Urinary bladder (tissue), 3 donors: ENCODE measurements at regions not wholly inside any gene's neighbourhood (a gene's known extent, or its start where the extent isn't known, plus 50 kb on each side); places are given as distances from the start of the nearest gene placed in this dataset.
A peak's percentile ranks its signal among the peaks of the same experiment; 100 is the strongest.
"Not testable (repeated sequence)": the region's sequence is repeated elsewhere in the genome, so short reads cannot be mapped to it uniquely, and the experiment has no call there.

Source experiments
- DNase-seq: peaks from one replicate; pipeline ENCODE4 v3.0.0-alpha.2; 2015; ENCODE audit errors: extremely low spot score
- H3K27ac ChIP-seq: one replicate; pipeline ENCODE4 v1.5.1; 2013; ENCODE audit warnings: low read depth, mild to moderate bottlenecking, moderate library complexity
- H3K36me3 ChIP-seq: one replicate; pipeline ENCODE4 v1.6.1; 2013; ENCODE audit warnings: mild to moderate bottlenecking, moderate library complexity; ENCODE audit not compliant: insufficient read depth
- H3K4me1 ChIP-seq: one replicate; pipeline ENCODE4 v1.6.1; 2013; ENCODE audit warnings: mild to moderate bottlenecking, moderate library complexity; ENCODE audit not compliant: insufficient read depth
- H3K4me3 ChIP-seq: one replicate; pipeline ENCODE4 v1.5.1; 2013; ENCODE audit warnings: low read depth, low read length
- WGBS: extraction: QIAGEN DNeasy Blood & Tissue Kit; methylation state at CpG from one replicate; pipeline ENCODE4 v1.1.7; 2013; 5-methylcytosine and 5-hydroxymethylcytosine counted together
- donor health status: healthy with polysubstance abuse.
- donor health status: healthy.

DNA sequence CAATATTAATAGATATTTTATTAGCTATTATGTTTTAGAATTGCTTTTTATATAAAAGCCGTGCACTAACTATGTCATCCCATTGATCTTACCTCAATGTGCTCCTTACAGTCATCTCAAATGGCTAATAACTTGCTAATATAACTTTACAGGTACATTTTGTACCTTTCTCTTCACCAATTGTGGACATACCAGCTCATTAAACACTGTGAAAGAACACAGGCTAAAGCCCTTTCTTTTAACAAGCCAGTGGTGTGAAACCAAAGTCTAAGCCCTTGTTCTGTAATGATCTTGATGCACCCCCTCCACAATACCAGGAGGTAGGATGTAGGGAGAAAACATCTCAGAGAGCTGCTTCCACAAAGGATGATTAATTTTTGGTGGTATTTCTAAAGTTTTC is 675.3 kb upstream of the USP15 start:
- WGBS: 96% methylated on average over 1 of the region's 1 CpG
- Histone ChIP-seq H3K36me3 (no peaks in the 10 kb centered on the region), H3K27ac (no peak overlapping the region), H3K4me1 (no peaks in the 10 kb centered on the region), H3K4me3 (no peak overlapping the region)
- no peak for DNase-seq

DNA sequence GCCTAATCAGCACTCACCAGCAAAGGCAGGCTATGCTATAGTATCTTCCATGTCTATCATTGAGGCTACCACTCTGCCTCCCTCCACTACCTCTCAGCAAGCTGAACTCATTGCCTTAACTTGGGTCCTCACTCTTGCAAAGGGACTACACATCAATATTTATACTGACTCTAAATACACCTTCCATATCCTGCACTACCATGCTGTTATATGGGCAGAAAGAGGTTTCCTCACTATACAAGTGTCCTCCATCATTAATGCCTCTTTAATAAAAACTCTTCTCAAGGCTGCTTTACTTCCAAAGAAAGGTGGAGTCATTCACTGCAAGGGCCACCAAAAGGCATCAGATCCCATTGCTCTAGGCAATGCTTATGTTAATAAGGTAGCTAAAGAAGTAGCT is 669.3 kb upstream of the USP15 start:
- H3K36me3 ChIP-seq, H3K4me1 ChIP-seq, H3K4me3 ChIP-seq, H3K27ac ChIP-seq, DNase-seq: not testable (repeated sequence)

DNA sequence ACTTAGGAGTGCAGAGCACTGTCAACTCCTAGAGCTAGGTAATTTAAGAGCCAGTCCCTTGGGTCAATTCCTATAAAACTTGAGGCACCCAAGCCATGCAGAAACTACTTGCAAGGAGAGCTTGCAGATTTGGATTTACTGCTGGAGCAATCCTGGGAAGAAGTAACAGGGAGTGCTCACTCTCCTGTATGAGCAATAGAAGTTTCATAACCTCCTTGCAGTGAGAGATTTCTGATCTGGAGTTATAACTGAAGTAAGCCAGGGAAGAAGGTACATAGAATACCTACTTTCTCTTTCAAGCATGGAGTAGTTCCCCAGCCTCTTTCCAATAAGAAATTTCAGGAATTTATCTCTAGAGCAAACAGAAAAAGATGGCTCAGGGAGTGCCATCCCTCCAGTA is 650.1 kb upstream of the USP15 start:
- Histone ChIP-seq H3K4me3 (no peak overlapping the region), H3K27ac (no peak overlapping the region), H3K4me1 (no peaks in the 10 kb centered on the region), H3K36me3 (no peaks in the 10 kb centered on the region)
- no peak for DNase-seq

- 78% methylated on average over 2 of the region's 2 CpGs for WGBS
- no peaks in the 10 kb centered on the region for H3K36me3 ChIP-seq
- DNase-seq: no peak
- no peaks in the 10 kb centered on the region for H3K4me1 ChIP-seq
- H3K4me3 ChIP-seq: no peak overlapping the region
- H3K27ac ChIP-seq: no peak overlapping the region
Observed at GRCh38 chr12:61629702-61630101, 630.5 kb upstream of the USP15 start.

GRCh38 chr12:61646639-61647038 is 613.6 kb upstream of the USP15 start:
- 79% methylated on average over 3 of the region's 3 CpGs for WGBS
- Histone ChIP-seq H3K36me3 (no peaks in the 10 kb centered on the region), H3K4me1 (no peaks in the 10 kb centered on the region), H3K4me3 (no peak overlapping the region), H3K27ac (no peak overlapping the region)
- DNase-seq: no peak

GRCh38 chr12:61647566-61647965 is 612.6 kb upstream of the USP15 start:
- peak; percentile 8 for DNase-seq
- Histone ChIP-seq H3K4me3 (no peak overlapping the region), H3K36me3 (no peaks in the 10 kb centered on the region), H3K27ac (no peak overlapping the region), H3K4me1 (no peaks in the 10 kb centered on the region)
- WGBS: 31% methylated on average over 2 of the region's 2 CpGs

GRCh38 chr12:61652265-61652664 is 607.9 kb upstream of the USP15 start:
- WGBS: 93% methylated on average over 2 of the region's 2 CpGs
- no peak overlapping the region for H3K4me3 ChIP-seq
- no peaks in the 10 kb centered on the region for H3K36me3 ChIP-seq
- no peak overlapping the region for H3K27ac ChIP-seq
- H3K4me1 ChIP-seq: no peaks in the 10 kb centered on the region
- no peak for DNase-seq

- H3K4me3 ChIP-seq: no peak overlapping the region
- H3K27ac ChIP-seq: no peak overlapping the region
- H3K36me3 ChIP-seq: no peaks in the 10 kb centered on the region
- no peak for DNase-seq
- no peaks in the 10 kb centered on the region for H3K4me1 ChIP-seq
- 41% methylated on average over 3 of the region's 3 CpGs for WGBS
Observed at GRCh38 chr12:61654698-61655097, 605.5 kb upstream of the USP15 start.

- WGBS: 63% methylated on average over 1 of the region's 1 CpG
- no peaks in the 10 kb centered on the region for H3K36me3 ChIP-seq
- DNase-seq: no peak
- no peak overlapping the region for H3K4me3 ChIP-seq
- no peaks in the 10 kb centered on the region for H3K4me1 ChIP-seq
- no peak overlapping the region for H3K27ac ChIP-seq
Observed at GRCh38 chr12:61655241-61655640, 605.0 kb upstream of the USP15 start.

GRCh38 chr12:61667676-61668075 is 592.5 kb upstream of the USP15 start:
- H3K4me3 ChIP-seq: no peak overlapping the region
- WGBS: 52% methylated on average over 1 of the region's 1 CpG
- no peak overlapping the region for H3K27ac ChIP-seq
- no peak for DNase-seq
- H3K4me1 ChIP-seq: no peaks in the 10 kb centered on the region
- no peaks in the 10 kb centered on the region for H3K36me3 ChIP-seq

DNA sequence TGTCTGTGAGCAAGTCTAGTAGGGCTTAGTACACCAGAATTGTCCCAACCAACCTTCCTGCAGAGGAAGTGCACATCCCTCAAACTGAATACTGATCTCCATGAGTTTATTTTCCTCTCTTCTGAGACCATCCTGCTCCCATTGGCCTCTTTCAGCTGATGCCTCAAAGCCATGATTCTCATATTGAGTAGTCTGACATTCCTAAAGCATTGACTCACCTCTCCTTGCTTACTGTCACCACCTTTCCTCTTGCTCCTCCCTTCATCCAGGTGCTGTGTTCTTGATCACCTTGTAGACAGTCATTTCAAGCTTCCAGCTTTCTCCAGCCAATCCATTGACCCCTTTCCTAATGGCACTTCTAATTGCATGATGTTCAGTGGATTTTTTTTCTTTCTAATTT is 583.7 kb upstream of the USP15 start:
- no peaks in the 10 kb centered on the region for H3K36me3 ChIP-seq
- no peak overlapping the region for H3K27ac ChIP-seq
- H3K4me3 ChIP-seq: no peak overlapping the region
- H3K4me1 ChIP-seq: no peaks in the 10 kb centered on the region
- no peak for DNase-seq

DNA sequence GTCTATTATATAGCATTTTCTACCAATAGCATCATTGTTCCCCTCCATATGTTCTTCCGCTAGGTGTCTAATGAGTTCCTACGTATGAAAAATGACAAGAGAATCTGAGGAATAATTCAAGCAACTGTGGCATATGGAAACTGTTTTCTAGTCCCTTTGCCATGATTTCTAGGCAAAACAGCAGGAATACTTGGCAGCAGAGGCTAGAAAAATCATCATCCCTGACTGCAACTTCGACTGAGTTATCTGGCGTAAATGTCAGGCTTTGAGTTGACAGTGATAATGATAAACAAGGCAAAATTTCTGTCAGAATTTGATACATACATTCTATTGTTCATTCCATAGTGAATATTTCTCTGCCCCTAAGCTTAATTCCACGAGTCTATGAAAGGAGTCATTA is 572.8 kb upstream of the USP15 start:
- Histone ChIP-seq H3K36me3 (no peaks in the 10 kb centered on the region), H3K4me3 (no peak overlapping the region), H3K27ac (no peak overlapping the region), H3K4me1 (no peaks in the 10 kb centered on the region)
- no peak for DNase-seq
- 43% methylated on average over 5 of the region's 5 CpGs for WGBS

DNA sequence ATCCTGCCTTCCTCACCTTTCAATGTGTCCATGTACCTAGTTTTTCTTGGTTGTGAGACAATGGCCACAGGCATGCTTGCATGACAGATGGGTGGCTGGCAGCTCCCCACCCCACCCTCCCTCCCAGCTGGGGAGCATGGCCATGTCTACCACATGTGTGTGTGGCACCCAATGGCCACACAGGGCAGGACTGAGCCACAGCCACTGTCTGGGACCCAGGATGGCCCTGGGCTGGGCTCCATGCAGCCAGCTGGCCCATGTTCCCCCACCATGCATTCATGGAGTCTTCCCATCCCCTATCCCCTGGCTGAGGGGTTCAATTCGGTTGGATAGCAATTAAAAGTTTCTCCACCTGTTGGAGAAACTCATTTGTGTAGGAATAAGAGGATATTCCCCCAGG is 566.0 kb upstream of the USP15 start:
- Histone ChIP-seq H3K27ac (no peak overlapping the region), H3K36me3 (no peaks in the 10 kb centered on the region), H3K4me3 (no peak overlapping the region), H3K4me1 (no peaks in the 10 kb centered on the region)
- no peak for DNase-seq
- WGBS: 87% methylated on average over 1 of the region's 1 CpG

DNA sequence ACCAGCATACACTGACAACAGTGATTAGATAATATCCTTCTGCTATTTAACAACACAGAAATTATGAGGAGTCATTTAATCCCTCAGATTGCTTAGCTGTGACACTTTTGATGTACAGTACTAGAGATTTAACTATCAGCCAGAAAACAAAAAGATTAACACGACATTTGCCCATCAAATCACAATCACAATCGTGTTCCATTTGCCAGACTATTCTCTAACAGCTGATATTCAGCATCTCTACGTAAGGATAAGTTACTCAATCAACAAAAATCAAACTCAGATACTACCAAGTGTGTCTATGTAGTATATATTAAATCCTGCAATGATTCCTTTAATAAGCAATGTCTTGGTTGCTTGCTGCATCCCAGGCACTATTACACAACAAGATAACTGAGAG is 558.7 kb upstream of the USP15 start:
- Histone ChIP-seq H3K27ac (no peak overlapping the region), H3K4me1 (no peaks in the 10 kb centered on the region), H3K36me3 (no peaks in the 10 kb centered on the region), H3K4me3 (no peak overlapping the region)
- WGBS: 58% methylated on average over 3 of the region's 3 CpGs
- DNase-seq: no peak

GRCh38 chr12:61706783-61707182 is 553.4 kb upstream of the USP15 start:
- DNase-seq: no peak
- Histone ChIP-seq H3K4me3 (no peak overlapping the region), H3K4me1 (no peaks in the 10 kb centered on the region), H3K27ac (no peak overlapping the region), H3K36me3 (no peaks in the 10 kb centered on the region)
- 97% methylated on average over 1 of the region's 1 CpG for WGBS
